Astrocyte (in vitro differentiated cells and primary cell): ENCODE measurements at regions not wholly inside any gene's neighbourhood (a gene's known extent, or its start where the extent isn't known, plus 50 kb on each side); places are given as distances from the start of the nearest gene placed in this dataset.

Experiments
- DNase-seq: peaks from one replicate; pipeline ENCODE4 v3.0.0-alpha.2; 2010; ENCODE audit warnings: low read depth
- FAIRE-seq: peaks from 2 replicates; lab custom pipeline; 2011; peaks lifted over from hg19 to GRCh38; lab: Jason Lieb, UNC
- H2AFZ ChIP-seq: 2 replicates; pipeline ENCODE4 v1.6.0; 2012; ENCODE audit warnings: low read depth, low read length, inconsistent platforms
- H3K27ac ChIP-seq: 2 replicates; pipeline ENCODE4 v1.5.1; 2011; ENCODE audit warnings: low read depth, low read length, inconsistent platforms
- H3K27me3 ChIP-seq: 2 replicates; pipeline ENCODE4 v1.6.0; 2011; ENCODE audit warnings: low read length, inconsistent platforms; ENCODE audit not compliant: insufficient read depth
- H3K36me3 ChIP-seq: 2 replicates; pipeline ENCODE4 v1.5.1; 2011; ENCODE audit warnings: low read length, inconsistent platforms; ENCODE audit not compliant: insufficient read depth
- H3K4me1 ChIP-seq: 2 replicates; pipeline ENCODE4 v1.5.1; 2011; ENCODE audit warnings: low read length, inconsistent platforms; ENCODE audit not compliant: insufficient read depth
- H3K4me2 ChIP-seq: 2 replicates; pipeline ENCODE4 v1.6.0; 2012; ENCODE audit warnings: low read length, inconsistent platforms
- H3K4me3 ChIP-seq: 2 replicates; pipeline ENCODE4 v1.5.1; 2011; ENCODE audit warnings: low read depth, mild to moderate bottlenecking, low read length, inconsistent platforms; ENCODE audit not compliant: insufficient read depth
- H3K79me2 ChIP-seq: 2 replicates; pipeline ENCODE4 v1.6.0; 2012; ENCODE audit warnings: mild to moderate bottlenecking, low read length, inconsistent platforms; ENCODE audit not compliant: insufficient read depth
- H3K9ac ChIP-seq: 2 replicates; pipeline ENCODE4 v1.6.0; 2012; ENCODE audit warnings: mild to moderate bottlenecking, low read length, inconsistent platforms
- H3K9me3 ChIP-seq: 2 replicates; pipeline ENCODE4 v1.5.1; 2012; ENCODE audit warnings: low read depth, mild to moderate bottlenecking, low read length, inconsistent platforms; ENCODE audit not compliant: insufficient read depth
- H4K20me1 ChIP-seq: 2 replicates; pipeline ENCODE4 v1.6.0; 2012; ENCODE audit warnings: low read length, inconsistent platforms; ENCODE audit not compliant: insufficient read depth
- H3K27ac Mint-ChIP-seq: one replicate; pipeline ENCODE4 v1.8.0; 2021; ENCODE audit warnings: mild to moderate bottlenecking, mixed read lengths; ENCODE audit not compliant: unreplicated experiment
- H3K27me3 Mint-ChIP-seq: one replicate; pipeline ENCODE4 v1.8.0; 2021; ENCODE audit warnings: low read depth, mixed read lengths; ENCODE audit not compliant: unreplicated experiment
- H3K36me3 Mint-ChIP-seq: one replicate; pipeline ENCODE4 v1.8.0; 2021; ENCODE audit warnings: low read depth, mixed read lengths; ENCODE audit not compliant: unreplicated experiment
- H3K4me1 Mint-ChIP-seq: one replicate; pipeline ENCODE4 v1.8.0; 2021; ENCODE audit warnings: low read depth, mixed read lengths; ENCODE audit not compliant: unreplicated experiment
- H3K4me3 Mint-ChIP-seq: one replicate; pipeline ENCODE4 v1.8.0; 2021; ENCODE audit warnings: mild to moderate bottlenecking, moderate library complexity, mixed read lengths; ENCODE audit not compliant: unreplicated experiment
- H3K9me3 Mint-ChIP-seq: one replicate; pipeline ENCODE4 v1.8.0; 2021; ENCODE audit warnings: mild to moderate bottlenecking, mixed read lengths; ENCODE audit not compliant: unreplicated experiment
- EZH2 ChIP-seq: IDR thresholded peaks from 2 replicates; pipeline ENCODE4 v1.6.1; 2012; ENCODE audit warnings: mild to moderate bottlenecking, low read length, inconsistent platforms; ENCODE audit not compliant: insufficient read depth
- TF ChIP-seq, protein P1 (sequence below): IDR thresholded peaks from 2 replicates; pipeline ENCODE4 v1.5.1; 2011; ENCODE audit warnings: low read depth, mild to moderate bottlenecking, inconsistent platforms, low read length, moderate library complexity; ENCODE audit not compliant: insufficient read depth

DNA sequence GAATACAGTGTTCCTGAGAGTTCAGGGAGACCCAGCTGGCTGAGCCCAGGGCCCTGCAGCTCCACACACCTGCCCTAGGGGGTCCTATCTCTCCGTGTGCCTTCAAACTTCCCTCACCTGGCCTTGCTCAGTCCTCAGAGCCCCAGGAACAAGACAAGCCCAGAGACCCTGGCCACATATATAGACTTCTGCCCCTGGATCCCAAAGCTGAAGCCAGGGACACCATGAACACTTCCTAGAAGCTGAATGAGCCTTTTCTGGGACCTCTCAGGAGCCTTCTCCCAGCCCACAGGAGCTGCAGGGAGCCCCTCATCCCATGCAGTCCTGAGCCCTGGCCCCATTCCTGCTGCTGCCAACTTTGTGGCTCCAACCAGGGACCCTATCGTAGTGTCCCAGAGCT is 190.5 kb downstream of the DICER1 start:
- FAIRE-seq: no peak
- Mint-ChIP-seq H3K36me3 (no peaks in the 10 kb centered on the region), H3K4me1 (no peaks in the 10 kb centered on the region), H3K27ac (no peak overlapping the region), H3K4me3 (no peak overlapping the region), H3K9me3 (peaks cover 6% of the 10 kb centered on the region), H3K27me3 (peaks cover 35% of the 10 kb centered on the region)
- H4K20me1 ChIP-seq: no peaks in the 10 kb centered on the region
- DNase-seq: no peak
- no peak overlapping the region for H3K9ac ChIP-seq
- TF ChIP-seq, protein P1, sequence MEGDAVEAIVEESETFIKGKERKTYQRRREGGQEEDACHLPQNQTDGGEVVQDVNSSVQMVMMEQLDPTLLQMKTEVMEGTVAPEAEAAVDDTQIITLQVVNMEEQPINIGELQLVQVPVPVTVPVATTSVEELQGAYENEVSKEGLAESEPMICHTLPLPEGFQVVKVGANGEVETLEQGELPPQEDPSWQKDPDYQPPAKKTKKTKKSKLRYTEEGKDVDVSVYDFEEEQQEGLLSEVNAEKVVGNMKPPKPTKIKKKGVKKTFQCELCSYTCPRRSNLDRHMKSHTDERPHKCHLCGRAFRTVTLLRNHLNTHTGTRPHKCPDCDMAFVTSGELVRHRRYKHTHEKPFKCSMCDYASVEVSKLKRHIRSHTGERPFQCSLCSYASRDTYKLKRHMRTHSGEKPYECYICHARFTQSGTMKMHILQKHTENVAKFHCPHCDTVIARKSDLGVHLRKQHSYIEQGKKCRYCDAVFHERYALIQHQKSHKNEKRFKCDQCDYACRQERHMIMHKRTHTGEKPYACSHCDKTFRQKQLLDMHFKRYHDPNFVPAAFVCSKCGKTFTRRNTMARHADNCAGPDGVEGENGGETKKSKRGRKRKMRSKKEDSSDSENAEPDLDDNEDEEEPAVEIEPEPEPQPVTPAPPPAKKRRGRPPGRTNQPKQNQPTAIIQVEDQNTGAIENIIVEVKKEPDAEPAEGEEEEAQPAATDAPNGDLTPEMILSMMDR: no peak
- no peak for TF ChIP-seq EZH2
- no peaks in the 10 kb centered on the region for H3K36me3 ChIP-seq
- H3K79me2 ChIP-seq: no peaks in the 10 kb centered on the region
- peaks cover 2% of the 10 kb centered on the region for H3K27me3 ChIP-seq
- no peaks in the 10 kb centered on the region for H3K4me1 ChIP-seq
- H2AFZ ChIP-seq: no peak overlapping the region
- no peak overlapping the region for H3K27ac ChIP-seq
- no peaks in the 10 kb centered on the region for H3K9me3 ChIP-seq
- H3K4me2 ChIP-seq: no peak overlapping the region
- no peak overlapping the region for H3K4me3 ChIP-seq

DNA sequence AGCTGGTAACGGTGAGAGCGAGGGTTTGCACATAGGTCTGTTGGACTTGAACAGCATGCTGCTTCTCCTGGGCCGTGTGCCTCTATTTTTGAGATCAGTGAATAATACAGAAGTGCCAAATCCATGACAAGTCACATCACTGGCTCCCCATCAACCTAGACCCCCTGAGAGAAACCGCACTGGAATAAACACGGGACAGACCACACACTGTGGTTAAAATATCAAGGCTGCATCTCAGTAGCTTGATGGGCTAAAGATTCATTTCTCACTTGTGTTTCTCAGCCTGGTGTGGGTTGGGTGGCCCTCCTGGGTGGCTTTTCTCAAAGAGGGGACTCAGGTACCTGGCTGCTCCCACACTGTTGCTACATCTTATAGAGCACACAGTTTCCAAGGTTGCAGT is 191.0 kb downstream of the DICER1 start:
- Mint-ChIP-seq H3K27ac (no peak overlapping the region), H3K9me3 (peaks cover 6% of the 10 kb centered on the region), H3K4me3 (no peak overlapping the region), H3K4me1 (no peaks in the 10 kb centered on the region), H3K27me3 (peaks cover 40% of the 10 kb centered on the region), H3K36me3 (no peaks in the 10 kb centered on the region)
- Histone ChIP-seq H3K27me3 (peaks cover 2% of the 10 kb centered on the region), H3K4me2 (no peak overlapping the region), H3K79me2 (no peaks in the 10 kb centered on the region), H3K4me3 (no peak overlapping the region), H4K20me1 (no peaks in the 10 kb centered on the region), H3K4me1 (no peaks in the 10 kb centered on the region), H2AFZ (no peak overlapping the region), H3K36me3 (no peaks in the 10 kb centered on the region), H3K27ac (no peak overlapping the region), H3K9ac (no peak overlapping the region), H3K9me3 (no peaks in the 10 kb centered on the region)
- DNase-seq (no peak), FAIRE-seq (no peak)
- TF ChIP-seq, protein P1: no peak
- TF ChIP-seq EZH2: no peak

DNA sequence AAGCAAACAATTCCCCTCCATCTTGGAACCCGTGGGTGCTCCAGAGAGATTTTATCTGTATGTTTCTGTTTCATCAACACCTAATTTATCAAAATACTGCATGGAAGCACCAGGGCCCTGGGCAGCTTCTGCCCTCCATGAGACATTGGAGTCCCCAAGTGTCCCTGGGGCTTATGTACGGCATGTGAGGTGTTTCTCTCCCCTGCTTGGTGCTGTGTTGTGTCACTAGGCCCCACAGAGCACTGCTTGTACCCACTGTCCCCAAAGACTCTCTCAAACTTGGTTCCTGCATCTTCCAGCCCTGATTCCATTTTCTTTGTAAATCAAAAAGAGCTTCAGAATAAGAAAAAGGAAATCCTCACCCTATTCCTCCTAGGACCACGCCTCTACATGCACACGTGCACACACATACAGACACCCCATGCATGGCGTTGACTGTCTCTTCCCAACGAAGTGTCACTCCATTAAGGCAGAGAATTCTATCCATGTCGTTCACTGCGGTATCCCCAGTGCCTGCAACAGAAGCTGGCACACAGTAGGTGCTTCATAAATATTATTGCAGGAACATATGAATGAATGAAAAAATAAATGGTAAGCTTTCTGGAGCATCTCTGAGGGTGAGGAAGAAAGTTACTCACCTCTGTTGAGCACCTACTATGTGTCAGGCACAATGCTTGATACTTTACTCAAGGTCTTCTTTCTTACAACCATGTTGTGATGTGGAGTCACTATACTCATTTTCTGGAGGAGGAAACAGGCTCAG is 191.6 kb downstream of the DICER1 start:
- Mint-ChIP-seq H3K27me3 (peaks cover 38% of the 10 kb centered on the region), H3K4me3 (no peak overlapping the region), H3K36me3 (no peaks in the 10 kb centered on the region), H3K27ac (no peak overlapping the region), H3K9me3 (peaks cover 4% of the 10 kb centered on the region), H3K4me1 (no peaks in the 10 kb centered on the region)
- Histone ChIP-seq H3K9me3 (no peaks in the 10 kb centered on the region), H4K20me1 (no peaks in the 10 kb centered on the region), H3K27me3 (peaks cover 2% of the 10 kb centered on the region), H3K79me2 (no peaks in the 10 kb centered on the region), H3K4me2 (no peak overlapping the region), H3K9ac (no peak overlapping the region), H3K27ac (no peak overlapping the region), H3K4me1 (no peaks in the 10 kb centered on the region), H3K4me3 (no peak overlapping the region), H2AFZ (no peak overlapping the region), H3K36me3 (no peaks in the 10 kb centered on the region)
- no peak for FAIRE-seq
- DNase-seq: no peak
- TF ChIP-seq EZH2: no peak
- TF ChIP-seq, protein P1: no peak
